GM18508 (cell line): ENCODE measurements at regions not wholly inside any gene's neighbourhood (a gene's known extent, or its start where the extent isn't known, plus 50 kb on each side); places are given as distances from the start of the nearest gene placed in this dataset.

Experiments
- ATAC-seq: cut with Tn5 transposase; IDR thresholded peaks from one replicate; pipeline ENCODE4 v1.9.1; 2021; ENCODE audit warnings: moderate number of reproducible peaks; ENCODE audit not compliant: insufficient read depth, unreplicated experiment

DNA sequence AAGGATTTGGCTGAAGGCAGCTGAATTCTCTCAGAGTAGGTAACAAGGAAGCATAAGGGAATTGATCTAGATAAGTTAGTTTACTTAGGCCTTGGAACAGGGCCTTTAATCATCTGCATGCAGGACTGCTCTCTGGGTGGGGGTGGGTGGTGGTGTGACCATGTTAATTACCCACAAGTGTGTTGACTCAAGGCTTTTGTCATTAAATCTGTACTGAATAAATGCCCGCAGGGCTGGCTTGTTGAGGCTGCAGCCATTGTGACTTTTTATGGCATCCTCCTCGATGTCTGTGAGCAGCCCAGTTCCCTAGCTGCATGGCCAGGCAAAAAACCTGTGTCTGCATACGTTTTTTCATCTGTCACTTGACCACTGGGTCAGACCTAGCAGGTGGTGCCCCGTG lies 63.5 kb upstream of the ASCC3 start:
- no peak for ATAC-seq

- ATAC-seq = no peak
Measured at GRCh38 chr6:100946021-100946540, 65.0 kb upstream of the ASCC3 start.

DNA sequence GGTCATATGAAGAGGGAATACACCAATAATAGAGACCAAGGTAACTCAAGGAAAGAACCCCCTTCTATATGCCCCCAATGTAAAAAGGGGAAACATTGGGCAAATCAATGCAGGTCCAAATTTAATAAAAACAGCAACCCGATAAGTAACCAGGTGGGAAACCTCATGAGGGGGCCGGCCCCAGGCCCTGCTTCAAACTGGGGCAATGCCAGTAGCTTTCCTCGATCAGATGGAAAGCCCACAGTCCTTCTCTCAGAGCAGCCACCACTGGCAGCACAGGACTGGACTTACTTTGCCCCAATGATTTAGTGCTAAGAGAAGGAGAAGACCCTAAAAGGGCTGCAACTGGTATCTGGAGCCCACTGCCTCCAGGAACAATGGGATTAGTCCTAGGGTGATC lies 65.6 kb upstream of the ASCC3 start:
- no peak for ATAC-seq

- no peak for ATAC-seq
Measured at GRCh38 chr6:100948381-100949133, 67.4 kb upstream of the ASCC3 start.

GRCh38 chr6:100952006-100952405 lies 70.9 kb upstream of the ASCC3 start:
- ATAC-seq = no peak

DNA sequence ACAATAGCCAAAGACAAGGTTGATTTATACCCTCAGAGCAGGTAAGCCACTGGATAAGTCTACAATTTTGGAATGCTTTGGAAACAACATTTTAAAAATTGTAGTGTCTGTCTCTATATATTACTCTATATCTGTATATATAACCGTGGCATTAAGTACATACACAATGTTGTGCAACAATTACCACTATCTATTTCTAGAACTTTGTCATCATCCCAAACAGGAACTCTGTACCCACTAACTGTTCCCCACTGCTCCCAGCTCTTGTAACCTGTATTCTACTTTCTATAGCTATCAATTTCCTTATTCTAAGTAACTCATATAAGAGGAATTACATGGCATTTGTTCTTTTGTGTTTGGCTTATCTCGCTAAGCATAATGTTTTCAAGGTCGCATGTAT lies 78.2 kb upstream of the ASCC3 start:
- ATAC-seq = no peak

DNA sequence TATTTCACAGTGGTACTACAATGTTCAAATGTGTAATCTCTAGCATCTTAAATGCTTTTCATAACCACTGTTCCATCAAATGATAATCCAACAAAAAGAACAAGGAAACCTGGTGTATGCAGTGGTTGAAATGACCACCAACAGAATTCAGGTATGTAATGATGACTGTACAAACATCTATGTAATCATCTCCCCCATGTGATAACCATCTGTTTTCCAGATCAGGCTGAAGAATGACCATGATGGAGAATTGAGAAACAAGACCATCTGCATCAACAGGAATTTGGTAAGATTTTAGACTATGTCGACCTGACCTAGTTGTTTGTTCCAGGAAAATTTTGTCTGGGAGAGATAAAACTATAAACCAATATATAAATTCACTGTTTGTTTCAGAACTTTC lies 81.3 kb upstream of the ASCC3 start:
- ATAC-seq = no peak

DNA sequence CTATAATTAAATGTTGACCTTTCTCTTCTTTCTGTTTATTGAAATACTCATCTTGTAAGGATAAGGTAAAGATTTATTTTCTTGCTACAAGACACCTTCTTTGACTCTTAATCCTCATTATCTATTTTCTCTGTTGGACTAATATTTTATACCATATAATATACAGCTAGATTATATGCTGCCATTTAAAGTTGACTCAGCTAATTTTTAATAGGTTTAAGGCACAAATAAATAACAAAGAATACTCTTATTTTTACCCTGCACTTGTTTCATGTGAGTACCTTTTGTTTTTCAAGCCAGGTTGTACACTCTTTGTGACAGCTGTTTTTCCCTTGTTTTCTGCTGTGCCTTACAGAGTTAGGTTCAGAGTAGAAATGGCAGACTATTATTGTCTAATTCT lies 83.9 kb upstream of the ASCC3 start:
- no peak for ATAC-seq

GRCh38 chr6:100968949-100969348 lies 87.8 kb upstream of the ASCC3 start:
- ATAC-seq = no peak

DNA sequence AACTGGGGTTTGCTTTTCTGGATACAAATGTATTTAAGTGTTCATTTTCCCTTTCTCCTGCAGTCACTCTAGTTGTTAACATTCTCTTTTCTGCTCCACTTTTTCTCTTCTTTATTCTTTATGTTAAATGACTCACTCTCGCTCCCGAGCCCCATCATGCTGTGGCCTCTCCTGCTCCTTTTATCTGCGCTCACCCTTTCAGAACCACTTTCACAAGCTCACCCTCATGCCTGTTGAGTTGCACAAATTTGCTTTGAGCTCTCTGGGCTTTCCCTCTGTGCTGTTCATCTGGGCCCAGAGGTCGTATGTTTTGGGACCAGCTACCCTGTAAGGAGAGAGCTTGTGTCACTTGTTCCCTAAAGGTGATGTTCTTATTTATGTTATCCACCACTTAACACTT lies 98.1 kb upstream of the ASCC3 start:
- no peak for ATAC-seq

DNA sequence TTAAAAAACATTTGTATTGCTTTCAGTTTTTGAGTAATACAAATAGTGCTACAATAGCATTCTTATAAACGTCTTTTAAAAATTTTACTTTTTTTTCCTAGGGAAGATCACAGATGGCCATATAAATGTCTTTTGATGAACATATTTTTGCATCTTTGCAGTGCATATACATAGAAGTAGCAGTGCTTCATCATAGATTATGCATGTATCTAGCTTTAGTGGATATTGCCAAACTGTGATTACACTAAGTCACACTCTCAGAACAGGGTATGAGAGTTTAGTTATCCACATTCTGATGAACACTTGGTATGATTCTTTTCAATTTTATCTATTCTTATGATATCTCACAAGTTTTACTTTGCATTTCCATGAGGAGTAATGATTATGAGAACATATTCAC lies 99.8 kb upstream of the ASCC3 start:
- ATAC-seq = no peak

DNA sequence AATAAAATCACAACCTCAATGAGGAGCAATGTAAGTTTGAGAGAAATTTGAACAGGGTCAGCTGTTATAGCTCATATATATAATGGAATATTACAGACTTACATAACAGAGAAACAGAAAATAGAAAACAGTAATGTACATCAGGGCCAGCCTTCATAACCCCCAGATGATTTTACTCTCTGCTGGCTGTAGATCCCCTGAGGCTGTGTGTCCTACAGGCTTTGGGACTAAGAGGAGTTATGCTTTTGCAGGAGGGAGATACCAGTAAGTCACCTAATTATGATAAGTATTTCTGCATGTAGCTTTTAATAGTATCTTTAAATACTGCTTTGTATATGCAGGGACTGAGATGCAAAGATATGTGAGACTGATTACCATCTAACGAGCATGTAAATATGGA lies 105.8 kb upstream of the ASCC3 start:
- ATAC-seq = no peak

- ATAC-seq = no peak
Measured at GRCh38 chr6:100987556-100987955, 106.4 kb upstream of the ASCC3 start.

GRCh38 chr6:100988391-100988984 lies 107.4 kb upstream of the ASCC3 start:
- no peak for ATAC-seq

GRCh38 chr6:100990070-100990469 lies 108.9 kb upstream of the ASCC3 start:
- ATAC-seq = no peak

DNA sequence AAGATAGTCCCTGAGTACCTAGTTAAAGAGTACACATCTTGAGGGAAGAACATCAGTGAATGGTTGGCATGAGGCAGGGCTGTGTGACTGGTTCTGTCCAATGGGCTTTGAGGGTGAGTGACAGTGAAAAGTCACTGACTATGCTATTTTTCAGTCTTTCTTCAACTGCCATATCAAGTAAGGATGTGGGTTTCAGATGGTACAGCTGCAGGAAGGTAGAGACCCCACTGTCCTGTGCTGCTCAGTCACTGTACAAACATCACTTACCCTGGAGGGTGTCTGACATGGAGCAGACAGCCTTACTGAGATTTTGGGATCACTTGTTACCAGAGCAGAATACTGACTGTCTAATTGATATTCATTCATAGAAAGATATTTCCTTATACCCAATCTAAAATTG lies 115.3 kb upstream of the ASCC3 start:
- ATAC-seq = no peak

DNA sequence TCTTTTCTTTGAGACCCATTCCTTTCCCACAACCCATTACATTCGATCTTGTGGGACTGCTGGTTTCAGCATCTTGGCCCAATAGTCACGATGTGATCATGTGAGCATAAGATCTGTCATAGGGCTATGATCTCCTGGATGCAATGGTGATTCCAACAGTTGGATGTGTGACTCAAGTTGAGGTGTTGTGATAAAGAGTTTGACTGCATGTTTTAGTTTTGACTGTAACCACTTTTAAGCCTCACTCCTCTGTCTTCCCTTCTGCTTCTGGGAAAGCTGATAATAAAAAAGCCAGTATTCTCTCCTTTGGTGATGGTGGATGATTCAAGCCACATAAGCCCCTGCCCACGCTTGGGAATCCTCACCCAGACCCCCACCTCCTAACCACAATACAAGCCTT lies 117.0 kb upstream of the ASCC3 start:
- ATAC-seq = no peak

GRCh38 chr6:100999034-100999597 lies 118.0 kb upstream of the ASCC3 start:
- no peak for ATAC-seq

- no peak for ATAC-seq
Measured at GRCh38 chr6:101000341-101000740, 119.2 kb upstream of the ASCC3 start.

DNA sequence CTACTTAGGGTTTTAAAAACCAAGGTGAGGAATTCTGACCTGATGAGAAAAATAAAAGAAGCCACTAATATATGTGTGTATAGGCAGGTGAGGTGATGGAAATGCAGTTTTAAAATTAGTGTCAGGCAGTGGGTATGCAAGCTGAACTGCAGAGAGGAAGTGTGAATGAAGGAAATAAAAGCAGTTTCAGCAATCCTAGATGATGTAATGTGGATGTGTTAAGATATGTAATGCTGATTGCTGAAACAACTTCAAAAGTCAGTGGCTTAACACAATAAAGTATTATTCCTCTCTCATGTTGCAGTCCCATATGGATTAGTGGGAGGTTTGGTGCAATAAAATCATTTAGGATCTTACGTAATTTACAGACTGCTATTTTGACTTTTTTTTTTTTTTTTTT lies 119.9 kb upstream of the ASCC3 start:
- ATAC-seq = no peak

- ATAC-seq = no peak
Measured at GRCh38 chr6:101001607-101002006, 120.5 kb upstream of the ASCC3 start.

DNA sequence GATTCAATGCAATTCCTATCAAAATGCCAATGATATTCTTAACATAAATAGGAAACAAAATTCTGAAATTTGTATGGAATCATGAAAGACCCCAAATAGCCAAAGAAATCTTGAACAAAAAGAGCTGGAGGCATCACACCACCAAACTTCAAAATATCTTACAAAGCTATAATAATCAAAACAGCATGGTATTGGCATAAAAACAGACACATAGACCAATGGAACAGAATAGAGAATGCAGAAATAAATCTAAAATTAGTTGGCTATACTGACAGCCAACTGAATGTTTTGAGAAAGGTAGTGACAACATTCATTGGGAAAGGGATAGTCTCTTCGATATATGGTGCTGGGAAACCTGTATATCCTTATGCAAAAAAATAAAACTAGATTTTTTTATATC lies 121.9 kb upstream of the ASCC3 start:
- ATAC-seq = no peak
